ENCODE measurements at regions not wholly inside any gene's neighbourhood (a gene's known extent, or its start where the extent isn't known, plus 50 kb on each side); places are given as distances from the start of the nearest gene placed in this dataset.

DNA sequence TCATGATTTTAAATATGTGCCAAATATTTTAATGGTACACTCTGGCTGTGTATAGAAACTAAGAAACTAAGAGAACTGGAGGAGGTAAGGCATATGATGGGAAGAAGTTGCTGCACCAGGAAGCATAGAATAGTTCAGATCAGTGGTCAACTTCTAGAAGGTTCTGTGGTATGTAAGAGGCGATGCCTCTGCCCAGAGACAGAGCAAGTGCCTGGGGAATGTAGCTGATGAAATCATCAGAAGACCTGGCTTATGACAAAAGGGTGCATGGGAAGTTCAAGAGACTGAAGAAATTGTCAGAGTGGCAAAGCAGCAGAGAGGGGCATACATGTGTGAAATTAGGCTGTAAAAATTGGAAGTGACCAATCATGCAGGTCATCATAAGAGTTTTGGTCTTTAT is 580.8 kb downstream of the BMP2 start:
- Histone ChIP-seq H3K4me1 (no peaks in the 10 kb centered on the region), H3K4me3 (no peak overlapping the region), H3K27me3 (no peaks in the 10 kb centered on the region), H3K9me3 (no peaks in the 10 kb centered on the region), H3K27ac (no peak overlapping the region), H3K36me3 (no peaks in the 10 kb centered on the region)
- no peak for DNase-seq (ENCODE audit: low spot score in 2 of 2)
- TF ChIP-seq, protein P1, sequence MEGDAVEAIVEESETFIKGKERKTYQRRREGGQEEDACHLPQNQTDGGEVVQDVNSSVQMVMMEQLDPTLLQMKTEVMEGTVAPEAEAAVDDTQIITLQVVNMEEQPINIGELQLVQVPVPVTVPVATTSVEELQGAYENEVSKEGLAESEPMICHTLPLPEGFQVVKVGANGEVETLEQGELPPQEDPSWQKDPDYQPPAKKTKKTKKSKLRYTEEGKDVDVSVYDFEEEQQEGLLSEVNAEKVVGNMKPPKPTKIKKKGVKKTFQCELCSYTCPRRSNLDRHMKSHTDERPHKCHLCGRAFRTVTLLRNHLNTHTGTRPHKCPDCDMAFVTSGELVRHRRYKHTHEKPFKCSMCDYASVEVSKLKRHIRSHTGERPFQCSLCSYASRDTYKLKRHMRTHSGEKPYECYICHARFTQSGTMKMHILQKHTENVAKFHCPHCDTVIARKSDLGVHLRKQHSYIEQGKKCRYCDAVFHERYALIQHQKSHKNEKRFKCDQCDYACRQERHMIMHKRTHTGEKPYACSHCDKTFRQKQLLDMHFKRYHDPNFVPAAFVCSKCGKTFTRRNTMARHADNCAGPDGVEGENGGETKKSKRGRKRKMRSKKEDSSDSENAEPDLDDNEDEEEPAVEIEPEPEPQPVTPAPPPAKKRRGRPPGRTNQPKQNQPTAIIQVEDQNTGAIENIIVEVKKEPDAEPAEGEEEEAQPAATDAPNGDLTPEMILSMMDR (IDR thresholded peaks at IDR 0.05), result no peak
- TF ChIP-seq POLR2A (IDR thresholded peaks at IDR 0.05), result no peak
- no peak for TF ChIP-seq EP300 (IDR thresholded peaks at IDR 0.05)
- WGBS, 2 donors, result 75 to 84% methylated on average over 1 of the region's 1 CpG

DNA sequence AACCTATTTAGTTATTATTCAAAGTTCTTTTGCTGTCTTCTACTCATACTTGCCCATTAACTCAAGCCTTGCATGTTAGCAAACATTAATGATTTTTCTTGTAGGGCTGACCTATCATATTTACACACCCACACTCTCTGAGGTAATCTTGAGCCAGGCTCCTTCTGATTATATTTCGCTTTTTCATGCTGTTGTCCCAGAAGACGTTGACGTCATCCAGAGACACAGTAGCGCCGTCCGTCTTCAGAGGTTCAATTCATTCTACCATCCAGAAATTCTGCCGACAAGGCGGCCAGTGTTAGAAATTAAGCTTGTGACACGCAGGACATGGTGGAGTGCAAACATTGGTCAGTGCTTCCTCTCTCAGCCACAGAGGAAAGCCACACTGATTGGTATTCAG is 584.7 kb downstream of the BMP2 start:
- 61 to 64% methylated on average over 9 of the region's 9 CpGs for WGBS, 2 donors
- Histone ChIP-seq H3K27me3 (no peaks in the 10 kb centered on the region), H3K4me3 (no peak overlapping the region), H3K27ac (no peak overlapping the region), H3K36me3 (no peaks in the 10 kb centered on the region), H3K9me3 (no peaks in the 10 kb centered on the region), H3K4me1 (no peaks in the 10 kb centered on the region)
- no peak for DNase-seq (ENCODE audit: low spot score in 2 of 2)
- TF ChIP-seq EP300 (IDR thresholded peaks at IDR 0.05) (no peak), POLR2A (IDR thresholded peaks at IDR 0.05) (no peak)
- TF ChIP-seq, protein P1 (IDR thresholded peaks at IDR 0.05), result no peak

DNA sequence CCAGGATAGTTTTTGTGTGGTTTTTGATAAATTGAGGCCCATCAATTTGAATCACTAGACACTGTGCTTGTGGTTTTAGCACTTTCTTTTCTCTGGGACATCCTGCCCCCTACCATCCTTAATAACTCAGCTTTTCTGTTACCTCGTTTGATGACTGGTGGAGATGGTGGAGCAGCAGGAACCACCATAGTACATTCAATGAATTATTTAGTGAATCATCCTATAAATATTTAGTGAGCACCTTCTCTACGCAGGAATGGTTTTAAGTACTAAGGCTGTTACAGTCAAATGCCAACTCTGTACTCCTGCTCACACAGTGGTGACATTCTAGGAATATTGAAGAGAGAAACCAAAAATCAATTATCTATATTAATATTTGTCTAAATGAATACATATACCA is 585.2 kb downstream of the HAO1 start:
- H3K4me1 ChIP-seq, result no peaks in the 10 kb centered on the region
- no peak for DNase-seq (ENCODE audit: low spot score in 2 of 2)
- no peaks in the 10 kb centered on the region for H3K27me3 ChIP-seq
- no peak for TF ChIP-seq EP300 (IDR thresholded peaks at IDR 0.05)
- 45 to 69% methylated on average over 2 of the region's 2 CpGs for WGBS, 2 donors
- no peak overlapping the region for H3K4me3 ChIP-seq
- H3K27ac ChIP-seq, result no peak overlapping the region
- H3K36me3 ChIP-seq, result no peaks in the 10 kb centered on the region
- no peaks in the 10 kb centered on the region for H3K9me3 ChIP-seq

DNA sequence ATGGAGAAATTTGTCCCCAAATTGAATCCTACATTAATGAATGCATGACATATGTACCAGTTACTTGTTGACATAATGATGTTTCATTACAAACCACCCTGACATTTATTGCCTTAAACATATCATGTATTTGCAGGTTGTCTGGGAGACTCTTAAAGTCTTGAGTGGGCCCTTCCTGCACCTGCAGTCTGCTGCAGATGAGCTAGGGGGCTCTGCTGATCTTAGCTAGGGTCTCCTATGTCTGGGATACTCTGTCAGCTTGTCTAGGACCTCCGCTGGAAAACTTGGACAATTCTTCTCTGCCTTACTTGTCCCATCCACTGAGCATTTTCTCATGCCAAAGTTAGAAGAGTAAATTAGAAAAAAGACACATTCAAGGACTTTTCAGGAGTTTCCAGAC is 581.6 kb downstream of the HAO1 start:
- Histone ChIP-seq H3K36me3 (no peaks in the 10 kb centered on the region), H3K4me3 (no peak overlapping the region), H3K4me1 (peaks cover 0 to 4% (median 0%) of the 10 kb centered on the region in 4 donors), H3K27ac (no peak overlapping the region), H3K9me3 (no peaks in the 10 kb centered on the region), H3K27me3 (no peaks in the 10 kb centered on the region)
- WGBS, 2 donors, result 56 to 86% methylated on average over 1 of the region's 1 CpG
- no peak for TF ChIP-seq POLR2A (IDR thresholded peaks at IDR 0.05)
- TF ChIP-seq, protein P1 (IDR thresholded peaks at IDR 0.05), result no peak
- TF ChIP-seq EP300 (IDR thresholded peaks at IDR 0.05), result no peak
- DNase-seq (ENCODE audit: low spot score in 2 of 2), result no peak

DNA sequence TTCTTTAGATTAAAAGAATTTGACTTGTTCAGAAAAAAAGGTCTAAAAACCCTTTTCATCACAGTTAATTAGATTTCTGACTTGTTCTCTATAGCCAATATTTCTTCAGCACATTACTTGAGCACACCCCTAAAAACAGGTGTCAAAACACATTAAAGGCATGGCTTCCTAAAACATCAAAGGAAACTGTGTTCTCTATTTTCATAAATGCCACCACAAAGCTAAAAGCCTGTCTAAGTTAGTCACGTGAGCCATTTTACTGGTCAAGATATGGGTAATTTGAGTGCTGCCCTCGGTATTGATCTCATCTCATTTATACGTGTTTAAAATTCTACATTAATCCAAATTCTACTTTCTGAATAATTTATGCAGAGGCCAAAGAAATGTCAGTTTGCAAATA is 580.5 kb downstream of the HAO1 start:
- H3K27me3 ChIP-seq, result no peaks in the 10 kb centered on the region
- TF ChIP-seq, protein P1 (IDR thresholded peaks at IDR 0.05), result no peak
- TF ChIP-seq EP300 (IDR thresholded peaks at IDR 0.05) (no peak), POLR2A (IDR thresholded peaks at IDR 0.05) (no peak)
- no peak overlapping the region for H3K27ac ChIP-seq
- WGBS, 2 donors, result 85 to 90% methylated on average over 3 of the region's 3 CpGs
- peaks cover 0 to 5% (median 0%) of the 10 kb centered on the region in 4 donors for H3K9me3 ChIP-seq
- no peak for DNase-seq (ENCODE audit: low spot score in 2 of 2)
- H3K4me1 ChIP-seq, result peaks cover 0 to 4% (median 0%) of the 10 kb centered on the region in 4 donors
- no peaks in the 10 kb centered on the region for H3K36me3 ChIP-seq
- H3K4me3 ChIP-seq, result no peak overlapping the region

DNA sequence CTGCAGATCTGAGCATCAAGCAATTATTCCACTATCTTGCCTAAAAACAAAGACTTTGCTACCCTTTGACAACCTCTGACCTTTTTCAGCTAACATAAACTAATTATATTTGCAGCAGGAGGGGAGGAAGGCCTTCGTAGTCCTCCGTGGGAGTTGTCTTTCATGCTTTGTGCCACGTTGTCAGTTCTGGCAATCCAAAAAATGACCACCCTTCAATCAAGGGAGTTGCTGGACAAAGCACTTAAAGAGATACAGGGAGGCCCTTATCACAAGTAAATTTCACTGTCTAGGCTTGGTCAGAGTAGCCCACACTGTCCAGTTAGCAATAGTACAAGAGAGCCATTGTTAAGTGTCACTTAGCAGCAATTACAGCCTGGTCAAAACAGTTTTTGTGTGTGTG is 578.9 kb downstream of the HAO1 start:
- no peaks in the 10 kb centered on the region for H3K27me3 ChIP-seq
- H3K36me3 ChIP-seq, result no peaks in the 10 kb centered on the region
- H3K27ac ChIP-seq, result no peak overlapping the region
- peaks cover 0 to 4% (median 0%) of the 10 kb centered on the region in 4 donors for H3K4me1 ChIP-seq
- WGBS, 2 donors, result 8 to 11% methylated on average over 3 of the region's 3 CpGs
- no peak for DNase-seq (ENCODE audit: low spot score in 2 of 2)
- H3K9me3 ChIP-seq, result peaks cover 0 to 5% (median 0%) of the 10 kb centered on the region in 4 donors
- no peak for TF ChIP-seq POLR2A (IDR thresholded peaks at IDR 0.05)
- TF ChIP-seq EP300 (IDR thresholded peaks at IDR 0.05), result no peak
- TF ChIP-seq, protein P1 (IDR thresholded peaks at IDR 0.05), result no peak
- no peak overlapping the region for H3K4me3 ChIP-seq

All from tibial nerve (tissue), 4 donors.